Left lung (tissue), 4 donors: ENCODE measurements at regions not wholly inside any gene's neighbourhood (a gene's known extent, or its start where the extent isn't known, plus 50 kb on each side); places are given as distances from the start of the nearest gene placed in this dataset.

ENCODE experiments used
- ATAC-seq: fragments of 200-7000 bp; cut with Tn5 transposase; one replicate; pipeline ENCODE4 v1.9.1; 2020; ENCODE audit warnings: moderate library complexity
- DNase-seq, 4 donors: peaks; one replicate each; pipeline ENCODE4 v3.0.0-alpha.2; 2013 to 2020
- H3K27ac ChIP-seq, 2 donors: fragments of 200-600 bp; sonication (generic) in 1 of 2; one replicate each; pipeline versions ENCODE4 v1.5.0 to v1.8.0; 2020 to 2021
- H3K27me3 ChIP-seq, 2 donors: fragments of 200-600 bp; sonication (generic) in 1 of 2; one replicate each; pipeline versions ENCODE4 v1.5.0 to v1.8.0; 2020 to 2021
- H3K36me3 ChIP-seq, 2 donors: fragments of 200-600 bp; sonication (generic) in 1 of 2; one replicate each; pipeline versions ENCODE4 v1.5.0 to v1.8.0; 2020 to 2021
- H3K4me1 ChIP-seq, 2 donors: fragments of 200-600 bp; one replicate each; pipeline ENCODE4 v1.8.0; 2021
- H3K4me3 ChIP-seq, 2 donors: fragments of 200-600 bp; sonication (generic) in 1 of 2; one replicate each; pipeline versions ENCODE4 v1.5.0 to v1.8.0; 2020 to 2021; ENCODE audit warnings: mild to moderate bottlenecking in 1 of 2
- H3K9me3 ChIP-seq, 2 donors: fragments of 200-600 bp; sonication (generic) in 1 of 2; one replicate each; pipeline versions ENCODE4 v1.5.0 to v1.8.0; 2020 to 2021
- intact Hi-C, 2 donors: fragments of 100-400 bp; cut with DNase I; formaldehyde crosslinking; loops; one replicate each; pipeline versions ENCODE4 v1.11.2 to v1.14.2; 2022
- TF ChIP-seq, protein P1 (sequence below), 2 donors: fragments of 200-600 bp; sonication (generic) in 1 of 2; IDR thresholded peaks; one replicate each; pipeline versions ENCODE4 v1.5.0 to v1.8.0; 2021; ENCODE audit warnings: antibody characterized with exemption in 2 of 2
- donor health status: DM: no; HTN: yes; CAD: no.
- donor health status: DM: no; HTN: no; CAD: no.

DNA sequence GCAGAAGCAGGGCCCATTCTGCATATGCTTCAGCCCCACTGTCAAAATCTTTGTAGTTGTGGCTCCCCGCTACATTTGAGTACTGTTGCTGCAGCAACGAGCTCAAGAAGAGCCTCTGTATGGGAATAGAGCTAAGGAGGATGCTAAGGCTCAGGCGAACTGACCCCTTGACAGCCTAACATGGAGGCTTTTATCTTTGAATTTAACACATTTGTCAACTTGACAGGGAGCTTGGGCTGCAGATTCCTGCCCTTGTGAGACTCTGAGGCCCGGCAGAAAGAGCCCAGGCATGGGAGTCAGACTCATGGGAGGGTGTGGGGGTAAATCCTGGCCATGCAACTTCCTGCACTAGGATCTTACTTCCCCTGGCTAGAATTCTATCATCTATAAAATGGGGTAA is 278.7 kb upstream of the CITED2 start:
- Histone ChIP-seq H3K27ac (no peak overlapping the region), H3K9me3 (no peaks in the 10 kb centered on the region), H3K4me3 (no peak overlapping the region), H3K36me3 (no peaks in the 10 kb centered on the region), H3K4me1 (peaks cover 0 to 10% of the 10 kb centered on the region in 2 donors), H3K27me3 (no peaks in the 10 kb centered on the region)
- TF ChIP-seq, protein P1, sequence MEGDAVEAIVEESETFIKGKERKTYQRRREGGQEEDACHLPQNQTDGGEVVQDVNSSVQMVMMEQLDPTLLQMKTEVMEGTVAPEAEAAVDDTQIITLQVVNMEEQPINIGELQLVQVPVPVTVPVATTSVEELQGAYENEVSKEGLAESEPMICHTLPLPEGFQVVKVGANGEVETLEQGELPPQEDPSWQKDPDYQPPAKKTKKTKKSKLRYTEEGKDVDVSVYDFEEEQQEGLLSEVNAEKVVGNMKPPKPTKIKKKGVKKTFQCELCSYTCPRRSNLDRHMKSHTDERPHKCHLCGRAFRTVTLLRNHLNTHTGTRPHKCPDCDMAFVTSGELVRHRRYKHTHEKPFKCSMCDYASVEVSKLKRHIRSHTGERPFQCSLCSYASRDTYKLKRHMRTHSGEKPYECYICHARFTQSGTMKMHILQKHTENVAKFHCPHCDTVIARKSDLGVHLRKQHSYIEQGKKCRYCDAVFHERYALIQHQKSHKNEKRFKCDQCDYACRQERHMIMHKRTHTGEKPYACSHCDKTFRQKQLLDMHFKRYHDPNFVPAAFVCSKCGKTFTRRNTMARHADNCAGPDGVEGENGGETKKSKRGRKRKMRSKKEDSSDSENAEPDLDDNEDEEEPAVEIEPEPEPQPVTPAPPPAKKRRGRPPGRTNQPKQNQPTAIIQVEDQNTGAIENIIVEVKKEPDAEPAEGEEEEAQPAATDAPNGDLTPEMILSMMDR (IDR thresholded peaks at IDR 0.05): no peak
- ATAC-seq (no peak), DNase-seq (no peak)
- intact Hi-C loops: no loop called here

DNA sequence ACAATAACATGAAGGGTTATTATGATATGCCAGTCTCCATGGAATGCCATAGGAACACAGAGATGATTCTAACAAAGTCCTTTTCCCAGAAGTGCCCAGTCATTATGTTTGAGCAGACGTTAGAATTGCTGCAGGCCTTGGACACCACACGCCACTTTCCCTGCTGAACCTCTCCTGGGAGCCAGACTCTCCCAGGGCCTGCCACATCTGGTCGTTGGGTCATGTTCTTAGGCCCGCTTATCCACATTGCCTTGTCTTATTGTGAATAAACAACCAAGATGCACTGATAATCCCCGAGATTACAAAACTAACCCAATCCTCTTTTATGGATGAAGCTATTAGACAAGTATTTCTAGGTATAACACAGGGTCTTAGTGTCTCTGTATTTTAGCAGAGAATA is 276.5 kb upstream of the CITED2 start:
- TF ChIP-seq, protein P1 (IDR thresholded peaks at IDR 0.05): no peak
- Histone ChIP-seq H3K4me3 (no peak overlapping the region), H3K27ac (no peak overlapping the region), H3K27me3 (no peaks in the 10 kb centered on the region), H3K4me1 (peaks cover 0 to 10% of the 10 kb centered on the region in 2 donors), H3K9me3 (no peaks in the 10 kb centered on the region), H3K36me3 (no peaks in the 10 kb centered on the region)
- ATAC-seq (no peak), DNase-seq (no peak)
- intact Hi-C loops: no loop called here

DNA sequence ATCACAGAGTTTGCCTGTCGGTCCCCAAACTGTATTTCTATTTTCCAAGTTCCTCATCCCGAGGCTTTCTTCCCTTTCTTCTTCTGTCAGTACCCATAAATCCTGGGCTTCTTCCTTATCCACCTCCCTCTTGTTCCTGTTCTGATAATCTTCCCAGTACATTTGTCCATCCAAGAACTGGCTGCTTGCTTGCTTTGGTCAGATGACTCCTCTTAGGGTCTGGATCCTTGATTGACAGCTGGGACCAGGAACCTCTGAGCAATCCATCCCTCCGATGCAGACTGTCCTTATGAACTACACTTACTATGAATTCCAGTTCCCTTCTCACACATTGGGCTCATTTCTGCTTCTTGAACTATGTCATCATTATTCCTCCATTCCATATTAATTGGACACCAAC is 275.3 kb upstream of the CITED2 start:
- H3K36me3 ChIP-seq: no peaks in the 10 kb centered on the region
- TF ChIP-seq, protein P1 (IDR thresholded peaks at IDR 0.05): no peak
- no peak overlapping the region for H3K27ac ChIP-seq
- no peaks in the 10 kb centered on the region for H3K27me3 ChIP-seq
- no peak overlapping the region for H3K4me3 ChIP-seq
- ATAC-seq (no peak), DNase-seq (no peak)
- intact Hi-C loops: no loop called here
- H3K4me1 ChIP-seq: peaks cover 0 to 10% of the 10 kb centered on the region in 2 donors
- H3K9me3 ChIP-seq: no peaks in the 10 kb centered on the region

DNA sequence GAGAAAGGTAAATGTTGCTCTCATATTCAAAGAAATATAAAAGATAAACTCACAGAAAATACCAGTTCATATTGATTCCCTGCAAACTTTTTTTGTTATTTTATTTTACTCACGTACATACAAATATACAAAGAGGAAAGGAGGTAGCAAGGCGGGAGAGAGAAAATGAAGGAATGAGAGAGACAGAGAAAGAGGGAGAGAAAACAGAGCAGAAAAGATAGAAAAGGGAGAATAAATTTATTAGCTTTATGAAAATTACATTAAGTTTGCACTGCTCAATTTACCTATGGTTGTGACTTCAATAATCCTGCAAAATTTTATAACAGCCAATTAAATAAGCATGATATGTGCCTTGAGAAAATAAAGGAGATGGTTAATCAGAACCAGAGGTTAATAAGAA is 274.7 kb upstream of the CITED2 start:
- ATAC-seq (no peak), DNase-seq (no peak)
- H3K9me3 ChIP-seq: no peaks in the 10 kb centered on the region
- intact Hi-C loops: no loop called here
- no peak overlapping the region for H3K27ac ChIP-seq
- H3K4me1 ChIP-seq: peaks cover 0 to 12% of the 10 kb centered on the region in 2 donors
- H3K36me3 ChIP-seq: no peaks in the 10 kb centered on the region
- no peaks in the 10 kb centered on the region for H3K27me3 ChIP-seq
- TF ChIP-seq, protein P1 (IDR thresholded peaks at IDR 0.05): no peak
- no peak overlapping the region for H3K4me3 ChIP-seq

DNA sequence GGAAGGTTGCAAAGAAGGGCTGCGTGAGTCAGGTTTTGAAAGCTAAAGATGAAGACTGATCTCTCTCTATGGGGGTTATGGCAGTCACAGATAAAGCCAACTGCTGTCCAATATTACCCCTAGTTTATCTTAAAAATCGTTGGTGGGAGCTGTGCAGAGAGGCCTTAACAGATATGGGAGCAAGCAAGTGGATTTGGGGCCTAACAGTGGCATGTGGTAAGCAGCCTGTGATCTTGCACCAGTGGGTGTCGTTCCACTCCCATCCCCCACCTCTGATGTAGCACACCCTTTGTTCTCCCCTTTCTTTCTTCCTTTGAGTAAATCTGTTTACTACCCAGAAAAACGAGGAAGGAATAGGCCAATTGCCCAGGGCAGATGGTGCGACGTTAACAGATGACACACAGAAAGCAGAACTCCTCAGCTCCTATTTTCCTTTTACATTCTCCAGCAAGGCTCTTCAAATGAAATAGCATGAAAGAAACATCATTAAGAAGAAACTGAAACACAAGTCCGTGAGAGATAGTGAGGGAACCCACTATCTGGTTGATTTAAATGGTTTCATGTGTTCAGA is 274.1 kb upstream of the CITED2 start:
- no peak overlapping the region for H3K4me3 ChIP-seq
- no peaks in the 10 kb centered on the region for H3K9me3 ChIP-seq
- DNase-seq: no peak
- H3K4me1 ChIP-seq: peaks cover 0 to 18% of the 10 kb centered on the region in 2 donors
- no peak overlapping the region for H3K27ac ChIP-seq
- intact Hi-C loops: no loop called here
- TF ChIP-seq, protein P1 (IDR thresholded peaks at IDR 0.05): no peak
- no peaks in the 10 kb centered on the region for H3K27me3 ChIP-seq
- peak; percentile 37 for ATAC-seq
- no peaks in the 10 kb centered on the region for H3K36me3 ChIP-seq
